ENCODE measurements at regions not wholly inside any gene's neighbourhood (a gene's known extent, or its start where the extent isn't known, plus 50 kb on each side); places are given as distances from the start of the nearest gene placed in this dataset.

DNA sequence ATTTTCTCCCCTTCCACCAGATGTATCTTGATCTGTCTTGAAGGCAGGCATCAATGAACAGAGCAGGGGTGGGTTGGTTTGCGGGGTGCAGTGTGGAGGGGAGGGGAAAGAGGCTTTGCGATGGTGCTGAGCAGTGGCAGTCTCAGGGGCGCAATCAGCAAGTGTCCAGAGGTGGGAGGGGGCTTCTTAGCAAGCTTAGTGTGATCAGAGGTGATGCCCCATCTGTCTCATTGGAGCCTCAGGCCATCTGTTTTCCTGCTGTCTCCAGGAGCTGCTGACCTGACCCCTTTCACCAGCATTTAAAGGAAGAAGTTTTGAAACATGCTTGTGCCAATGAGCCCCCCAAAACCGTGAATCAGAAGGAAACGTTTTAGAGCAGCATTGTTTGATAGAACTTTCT lies 187.7 kb upstream of the LHX5 start:
- Histone ChIP-seq H3K4me1 (replicated peaks in 1 of 2) (no peaks in the 10 kb centered on the region), H3K9me3 (replicated peaks in 1 of 3) (no peaks in the 10 kb centered on the region), H3K27me3 (peaks cover 10% of the 10 kb centered on the region), H3K27ac (no peak overlapping the region), H3K4me3 (no peak overlapping the region), H3K36me3 (replicated peaks in 1 of 2) (no peaks in the 10 kb centered on the region)
- no peak for DNase-seq
- TF ChIP-seq, protein P1, sequence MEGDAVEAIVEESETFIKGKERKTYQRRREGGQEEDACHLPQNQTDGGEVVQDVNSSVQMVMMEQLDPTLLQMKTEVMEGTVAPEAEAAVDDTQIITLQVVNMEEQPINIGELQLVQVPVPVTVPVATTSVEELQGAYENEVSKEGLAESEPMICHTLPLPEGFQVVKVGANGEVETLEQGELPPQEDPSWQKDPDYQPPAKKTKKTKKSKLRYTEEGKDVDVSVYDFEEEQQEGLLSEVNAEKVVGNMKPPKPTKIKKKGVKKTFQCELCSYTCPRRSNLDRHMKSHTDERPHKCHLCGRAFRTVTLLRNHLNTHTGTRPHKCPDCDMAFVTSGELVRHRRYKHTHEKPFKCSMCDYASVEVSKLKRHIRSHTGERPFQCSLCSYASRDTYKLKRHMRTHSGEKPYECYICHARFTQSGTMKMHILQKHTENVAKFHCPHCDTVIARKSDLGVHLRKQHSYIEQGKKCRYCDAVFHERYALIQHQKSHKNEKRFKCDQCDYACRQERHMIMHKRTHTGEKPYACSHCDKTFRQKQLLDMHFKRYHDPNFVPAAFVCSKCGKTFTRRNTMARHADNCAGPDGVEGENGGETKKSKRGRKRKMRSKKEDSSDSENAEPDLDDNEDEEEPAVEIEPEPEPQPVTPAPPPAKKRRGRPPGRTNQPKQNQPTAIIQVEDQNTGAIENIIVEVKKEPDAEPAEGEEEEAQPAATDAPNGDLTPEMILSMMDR (IDR thresholded peaks at IDR 0.05) = no peak
- no peak for TF ChIP-seq POLR2A (IDR thresholded peaks at IDR 0.05)
- intact Hi-C loops (cut with DNase I) = no loop called here
- 37 to 41% (median 39%) methylated on average over 5 of the region's 5 CpGs for WGBS, 4 donors

DNA sequence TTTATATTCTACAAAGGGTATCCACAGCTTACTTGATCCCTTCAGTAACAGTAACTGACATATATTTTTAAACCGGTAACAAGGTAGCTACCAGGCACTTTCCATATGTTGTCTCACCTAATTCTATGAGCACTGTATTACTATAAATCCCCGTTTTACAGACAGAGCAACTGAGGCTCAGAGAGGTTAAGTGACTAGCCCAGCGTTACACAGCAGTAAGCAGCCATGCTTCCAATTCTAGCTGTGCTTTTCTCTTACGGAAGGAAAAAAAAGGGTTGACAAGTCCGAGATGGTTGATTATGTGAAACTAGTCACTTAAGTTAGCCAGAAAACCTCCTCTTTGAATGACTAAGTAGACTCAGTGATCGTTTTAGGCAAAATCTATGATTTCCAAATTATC lies 187.3 kb upstream of the LHX5 start:
- Histone ChIP-seq H3K4me1 (replicated peaks in 1 of 2) (no peaks in the 10 kb centered on the region), H3K4me3 (no peak overlapping the region), H3K9me3 (replicated peaks in 1 of 3) (no peaks in the 10 kb centered on the region), H3K27ac (no peak overlapping the region), H3K36me3 (replicated peaks in 1 of 2) (no peaks in the 10 kb centered on the region), H3K27me3 (peaks cover 10% of the 10 kb centered on the region)
- no peak for DNase-seq
- WGBS, 4 donors = 59 to 73% (median 72%) methylated on average over 6 of the region's 6 CpGs
- TF ChIP-seq, protein P1 (IDR thresholded peaks at IDR 0.05) = no peak
- no peak for TF ChIP-seq POLR2A (IDR thresholded peaks at IDR 0.05)
- intact Hi-C loops (cut with DNase I) = no loop called here

DNA sequence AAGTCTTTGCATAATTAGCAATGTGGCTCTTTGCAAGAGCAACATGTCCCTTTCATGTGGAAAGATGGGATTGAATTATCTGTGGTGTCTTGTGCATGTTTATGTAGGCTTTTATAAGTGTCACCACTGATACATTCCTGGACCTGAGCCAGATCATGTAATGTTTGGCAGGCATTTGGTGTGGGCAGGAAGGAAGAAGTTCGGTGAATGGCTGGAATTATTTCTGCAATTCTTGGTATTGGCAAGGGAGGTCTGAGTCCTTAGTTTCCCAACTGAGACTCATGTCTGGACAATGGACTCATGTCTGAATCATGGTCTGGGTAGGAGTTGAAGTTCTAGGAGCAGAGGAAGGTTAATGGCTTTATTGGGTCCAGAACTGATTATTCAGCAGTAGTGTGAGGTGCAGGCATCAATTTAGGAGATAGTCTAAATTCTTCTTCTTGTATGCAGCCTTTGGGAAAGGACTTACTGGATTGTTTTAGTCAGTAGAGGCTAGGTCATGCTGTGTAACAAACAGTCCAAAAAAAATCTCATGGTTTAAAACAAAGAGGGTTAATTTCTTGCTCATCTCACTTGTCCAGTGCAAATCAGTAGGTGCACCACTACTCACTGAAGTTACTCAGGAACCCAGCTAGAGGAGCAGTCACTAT lies 186.5 kb upstream of the LHX5 start:
- intact Hi-C loops (cut with DNase I) = no loop called here
- WGBS, 4 donors = 11 to 30% (median 26%) methylated on average over 1 of the region's 1 CpG

DNA sequence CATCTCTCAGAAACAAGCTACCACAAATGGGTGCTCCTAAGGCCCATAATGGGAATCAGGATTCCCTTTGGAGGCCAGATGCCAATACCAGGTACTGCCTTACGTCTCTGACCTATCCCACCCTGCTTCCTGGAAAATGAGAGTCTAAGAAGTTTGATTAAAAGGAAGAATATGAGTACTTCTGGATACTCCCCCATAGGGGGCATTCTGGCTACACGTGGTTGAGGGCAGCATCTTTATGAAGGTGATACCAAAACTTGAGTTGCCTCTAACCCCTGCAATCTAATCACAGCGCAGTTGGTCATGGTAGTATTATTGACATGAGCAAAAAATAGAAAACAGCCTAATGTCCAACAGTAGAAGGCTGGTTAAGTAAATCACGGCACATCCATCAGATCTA lies 184.2 kb upstream of the LHX5 start:
- TF ChIP-seq, protein P1 (IDR thresholded peaks at IDR 0.05) = no peak
- no peak for TF ChIP-seq POLR2A (IDR thresholded peaks at IDR 0.05)
- H3K27ac ChIP-seq = no peak overlapping the region
- H3K4me1 ChIP-seq (replicated peaks in 1 of 2) = no peaks in the 10 kb centered on the region
- intact Hi-C loops (cut with DNase I) = no loop called here
- H3K9me3 ChIP-seq (replicated peaks in 1 of 3) = no peaks in the 10 kb centered on the region
- 66 to 77% (median 73%) methylated on average over 4 of the region's 4 CpGs for WGBS, 4 donors
- DNase-seq = no peak
- H3K27me3 ChIP-seq = peaks cover 4% of the 10 kb centered on the region
- H3K4me3 ChIP-seq = no peak overlapping the region
- no peaks in the 10 kb centered on the region for H3K36me3 ChIP-seq (replicated peaks in 1 of 2)

More for the DNA sequence above, 186.5 kb upstream of the LHX5 start:
- Histone ChIP-seq H3K9me3 (replicated peaks in 1 of 3) (no peaks in the 10 kb centered on the region), H3K27ac (no peak overlapping the region), H3K27me3 (peaks cover 5% of the 10 kb centered on the region), H3K36me3 (replicated peaks in 1 of 2) (no peaks in the 10 kb centered on the region), H3K4me1 (replicated peaks in 1 of 2) (no peaks in the 10 kb centered on the region), H3K4me3 (no peak overlapping the region)
- TF ChIP-seq, protein P1 (IDR thresholded peaks at IDR 0.05) = no peak
- no peak for TF ChIP-seq POLR2A (IDR thresholded peaks at IDR 0.05)
- no peak for DNase-seq
